Transverse colon (tissue), 4 donors: ENCODE measurements at regions not wholly inside any gene's neighbourhood (a gene's known extent, or its start where the extent isn't known, plus 50 kb on each side); places are given as distances from the start of the nearest gene placed in this dataset.

Experiments
- CTCF ChIP-seq, 5 experiments: fragments of 200-600 bp in 3 of 5; fragments of 450-650 bp in 2 of 5; sonication (generic) in 3 of 5; IDR thresholded peaks; 1 replicate in 2 of 5; 2 replicates in 3 of 5; pipeline ENCODE4 v1.5.1; 2016 to 2017; ENCODE audit warnings: antibody characterized with exemption in 5 of 5, inconsistent platforms in 3 of 5, mild to moderate bottlenecking in 2 of 5, moderate library complexity in 1 of 5
- EP300 ChIP-seq: sonication (generic); formaldehyde crosslinking; IDR thresholded peaks from one replicate; pipeline ENCODE4 v1.6.1; 2017; ENCODE audit warnings: antibody characterized with exemption, low read depth
- POLR2A ChIP-seq: fragments of 450-650 bp; IDR thresholded peaks from one replicate; pipeline ENCODE4 v1.6.1; 2016; ENCODE audit warnings: antibody characterized with exemption, mild to moderate bottlenecking, moderate library complexity
- POLR2AphosphoS5 ChIP-seq, 3 donors: sonication (generic); formaldehyde crosslinking; IDR thresholded peaks; one replicate each; pipeline ENCODE4 v1.6.1; 2016; ENCODE audit warnings: antibody characterized with exemption in 3 of 3

- TF ChIP-seq CTCF (IDR thresholded peaks at IDR 0.05) (no peak), POLR2A (no peak), POLR2AphosphoS5 (IDR thresholded peaks at IDR 0.05) (no peak), EP300 (no peak)
These were observed 71.9 kb downstream of the KIF2B start for GRCh38 chr17:53894591-53894990.
